Liver (tissue), 3 donors: ENCODE measurements at regions not wholly inside any gene's neighbourhood (a gene's known extent, or its start where the extent isn't known, plus 50 kb on each side); places are given as distances from the start of the nearest gene placed in this dataset.

Experiments used
- FOXA1 ChIP-seq: IDR thresholded peaks from 2 replicates; pipeline ENCODE4 v1.6.1; 2016; ENCODE audit warnings: antibody characterized with exemption
- JUND ChIP-seq, 2 donors: IDR thresholded peaks; 2 replicates each; pipeline ENCODE4 v1.6.1; 2016; ENCODE audit warnings: antibody characterized with exemption in 2 of 2
- NR2F2 ChIP-seq: IDR thresholded peaks from 2 replicates; pipeline ENCODE4 v1.6.1; 2016; ENCODE audit warnings: antibody characterized with exemption
- RAD21 ChIP-seq, 2 donors: IDR thresholded peaks; 2 replicates each; pipeline ENCODE4 v1.6.1; 2016; ENCODE audit warnings: antibody characterized with exemption in 2 of 2, mild to moderate bottlenecking in 2 of 2
- RXRA ChIP-seq, 2 donors: IDR thresholded peaks; 2 replicates each; pipeline ENCODE4 v1.6.1; 2017 to 2018; ENCODE audit warnings: antibody characterized with exemption in 2 of 2, mild to moderate bottlenecking in 1 of 2
- SP1 ChIP-seq: IDR thresholded peaks from 2 replicates; pipeline ENCODE4 v1.6.1; 2018; ENCODE audit warnings: antibody characterized with exemption, mild to moderate bottlenecking
- TAF1 ChIP-seq: conservative IDR thresholded peaks from 2 replicates; pipeline ENCODE4 v1.6.1; 2016; ENCODE audit warnings: antibody characterized with exemption, mild to moderate bottlenecking
- YY1 ChIP-seq: IDR thresholded peaks from 2 replicates; pipeline ENCODE4 v1.6.1; 2016; ENCODE audit warnings: antibody characterized with exemption, mild to moderate bottlenecking
- TF ChIP-seq, protein P1 (sequence below): fragments of 150-350 bp; IDR thresholded peaks from 2 replicates; pipeline ENCODE4 v1.5.1; 2017; ENCODE audit warnings: improper control_type of control experiment, low read depth, low read length; ENCODE audit not compliant: missing input control
- TF ChIP-seq, protein P2 (sequence below): IDR thresholded peaks from 2 replicates; pipeline ENCODE4 v1.6.1; 2016; ENCODE audit warnings: antibody characterized with exemption
- TF ChIP-seq, protein P3 (sequence below): IDR thresholded peaks from 2 replicates; pipeline ENCODE4 v1.6.1; 2016; ENCODE audit warnings: antibody characterized with exemption, mild to moderate bottlenecking
- TF ChIP-seq, protein P4 (sequence below): IDR thresholded peaks from 2 replicates; pipeline ENCODE4 v1.6.1; 2016; ENCODE audit warnings: antibody characterized with exemption
- donor health status: healthy.
- donor health status: healthy.

GRCh38 chr5:110087829-110088228, 398.1 kb downstream of the MAN2A1 start:
- TF ChIP-seq, protein P1, sequence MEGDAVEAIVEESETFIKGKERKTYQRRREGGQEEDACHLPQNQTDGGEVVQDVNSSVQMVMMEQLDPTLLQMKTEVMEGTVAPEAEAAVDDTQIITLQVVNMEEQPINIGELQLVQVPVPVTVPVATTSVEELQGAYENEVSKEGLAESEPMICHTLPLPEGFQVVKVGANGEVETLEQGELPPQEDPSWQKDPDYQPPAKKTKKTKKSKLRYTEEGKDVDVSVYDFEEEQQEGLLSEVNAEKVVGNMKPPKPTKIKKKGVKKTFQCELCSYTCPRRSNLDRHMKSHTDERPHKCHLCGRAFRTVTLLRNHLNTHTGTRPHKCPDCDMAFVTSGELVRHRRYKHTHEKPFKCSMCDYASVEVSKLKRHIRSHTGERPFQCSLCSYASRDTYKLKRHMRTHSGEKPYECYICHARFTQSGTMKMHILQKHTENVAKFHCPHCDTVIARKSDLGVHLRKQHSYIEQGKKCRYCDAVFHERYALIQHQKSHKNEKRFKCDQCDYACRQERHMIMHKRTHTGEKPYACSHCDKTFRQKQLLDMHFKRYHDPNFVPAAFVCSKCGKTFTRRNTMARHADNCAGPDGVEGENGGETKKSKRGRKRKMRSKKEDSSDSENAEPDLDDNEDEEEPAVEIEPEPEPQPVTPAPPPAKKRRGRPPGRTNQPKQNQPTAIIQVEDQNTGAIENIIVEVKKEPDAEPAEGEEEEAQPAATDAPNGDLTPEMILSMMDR: no peak
- TF ChIP-seq RAD21 (IDR thresholded peaks at IDR 0.05): peak; percentile 44 to 45
- peak in 1 of 2 donors; percentile 49 for TF ChIP-seq JUND (IDR thresholded peaks at IDR 0.05)
- peak; percentile 57 to 69 for TF ChIP-seq RXRA (IDR thresholded peaks at IDR 0.05)
- TF ChIP-seq, protein P2, sequence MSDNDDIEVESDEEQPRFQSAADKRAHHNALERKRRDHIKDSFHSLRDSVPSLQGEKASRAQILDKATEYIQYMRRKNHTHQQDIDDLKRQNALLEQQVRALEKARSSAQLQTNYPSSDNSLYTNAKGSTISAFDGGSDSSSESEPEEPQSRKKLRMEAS: peak; percentile 29
- no peak for TF ChIP-seq TAF1
- no peak for TF ChIP-seq FOXA1
- TF ChIP-seq, protein P3, sequence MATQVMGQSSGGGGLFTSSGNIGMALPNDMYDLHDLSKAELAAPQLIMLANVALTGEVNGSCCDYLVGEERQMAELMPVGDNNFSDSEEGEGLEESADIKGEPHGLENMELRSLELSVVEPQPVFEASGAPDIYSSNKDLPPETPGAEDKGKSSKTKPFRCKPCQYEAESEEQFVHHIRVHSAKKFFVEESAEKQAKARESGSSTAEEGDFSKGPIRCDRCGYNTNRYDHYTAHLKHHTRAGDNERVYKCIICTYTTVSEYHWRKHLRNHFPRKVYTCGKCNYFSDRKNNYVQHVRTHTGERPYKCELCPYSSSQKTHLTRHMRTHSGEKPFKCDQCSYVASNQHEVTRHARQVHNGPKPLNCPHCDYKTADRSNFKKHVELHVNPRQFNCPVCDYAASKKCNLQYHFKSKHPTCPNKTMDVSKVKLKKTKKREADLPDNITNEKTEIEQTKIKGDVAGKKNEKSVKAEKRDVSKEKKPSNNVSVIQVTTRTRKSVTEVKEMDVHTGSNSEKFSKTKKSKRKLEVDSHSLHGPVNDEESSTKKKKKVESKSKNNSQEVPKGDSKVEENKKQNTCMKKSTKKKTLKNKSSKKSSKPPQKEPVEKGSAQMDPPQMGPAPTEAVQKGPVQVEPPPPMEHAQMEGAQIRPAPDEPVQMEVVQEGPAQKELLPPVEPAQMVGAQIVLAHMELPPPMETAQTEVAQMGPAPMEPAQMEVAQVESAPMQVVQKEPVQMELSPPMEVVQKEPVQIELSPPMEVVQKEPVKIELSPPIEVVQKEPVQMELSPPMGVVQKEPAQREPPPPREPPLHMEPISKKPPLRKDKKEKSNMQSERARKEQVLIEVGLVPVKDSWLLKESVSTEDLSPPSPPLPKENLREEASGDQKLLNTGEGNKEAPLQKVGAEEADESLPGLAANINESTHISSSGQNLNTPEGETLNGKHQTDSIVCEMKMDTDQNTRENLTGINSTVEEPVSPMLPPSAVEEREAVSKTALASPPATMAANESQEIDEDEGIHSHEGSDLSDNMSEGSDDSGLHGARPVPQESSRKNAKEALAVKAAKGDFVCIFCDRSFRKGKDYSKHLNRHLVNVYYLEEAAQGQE: peak; percentile 33
- TF ChIP-seq NR2F2: no peak
- TF ChIP-seq SP1: peak; percentile 39
- TF ChIP-seq, protein P4, sequence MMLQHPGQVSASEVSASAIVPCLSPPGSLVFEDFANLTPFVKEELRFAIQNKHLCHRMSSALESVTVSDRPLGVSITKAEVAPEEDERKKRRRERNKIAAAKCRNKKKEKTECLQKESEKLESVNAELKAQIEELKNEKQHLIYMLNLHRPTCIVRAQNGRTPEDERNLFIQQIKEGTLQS: peak; percentile 33
- peak; percentile 61 for TF ChIP-seq YY1
